Endothelial cell of umbilical vein (primary cell): ENCODE measurements at regions not wholly inside any gene's neighbourhood (a gene's known extent, or its start where the extent isn't known, plus 50 kb on each side); places are given as distances from the start of the nearest gene placed in this dataset.

Experiments used
- CTCF ChIP-seq, 2 donors: IDR thresholded peaks; 1 replicate in 1 of 2; 2 replicates in 1 of 2; pipeline ENCODE4 v1.5.1; 2011; ENCODE audit warnings: low read length in 2 of 2, mild to moderate bottlenecking in 2 of 2, moderate library complexity in 2 of 2, control low read depth in 1 of 2, inconsistent platforms in 1 of 2, low read depth in 1 of 2; ENCODE audit not compliant: insufficient read depth in 1 of 2; ENCODE audit errors: extremely low read depth in 1 of 2
- EZH2 ChIP-seq: IDR thresholded peaks from 2 replicates; pipeline ENCODE4 v1.6.1; 2012; ENCODE audit warnings: borderline replicate concordance, low read depth, mild to moderate bottlenecking, moderate library complexity, low read length, inconsistent platforms; ENCODE audit not compliant: severe bottlenecking
- MAX ChIP-seq: IDR thresholded peaks from 2 replicates; pipeline ENCODE4 v1.6.1; 2011; ENCODE audit not compliant: insufficient read depth, insufficient read length

GRCh38 chr5:56745864-56746263 lies 69.5 kb upstream of the MAP3K1 start:
- TF ChIP-seq CTCF (IDR thresholded peaks at IDR 0.05; ENCODE audit: extremely low read depth in 1 of 2, insufficient read depth in 1 of 2, low read depth in 1 of 2, low read length in 2 of 2) (no peak), MAX (no peak), EZH2 (no peak)
